ENCODE measurements at regions not wholly inside any gene's neighbourhood (a gene's known extent, or its start where the extent isn't known, plus 50 kb on each side); places are given as distances from the start of the nearest gene placed in this dataset.

- DNase-seq (ENCODE audit: low spot score), result no peak
- intact Hi-C loops (cut with DNase I), result no loop called here
Observed at GRCh38 chr12:71071536-71072097, 86.2 kb downstream of the TSPAN8 start.

GRCh38 chr12:71070416-71071128, 87.2 kb downstream of the TSPAN8 start:
- intact Hi-C loops (cut with DNase I), result no loop called here
- DNase-seq (ENCODE audit: low spot score), result no peak

GRCh38 chr12:71069311-71069710, 88.5 kb downstream of the TSPAN8 start:
- no peak for DNase-seq (ENCODE audit: low spot score)
- intact Hi-C loops (cut with DNase I), result no loop called here

GRCh38 chr12:71063087-71063486, 94.7 kb downstream of the TSPAN8 start:
- intact Hi-C loops (cut with DNase I), result no loop called here
- no peak for DNase-seq (ENCODE audit: low spot score)

GRCh38 chr12:71061451-71061850, 96.3 kb downstream of the TSPAN8 start:
- intact Hi-C loops (cut with DNase I), result no loop called here

GRCh38 chr12:71060426-71060825, 97.4 kb downstream of the TSPAN8 start:
- DNase-seq (ENCODE audit: low spot score), result no peak
- intact Hi-C loops (cut with DNase I), result no loop called here

More at GRCh38 chr12:71061451-71061850, 96.3 kb downstream of the TSPAN8 start:
- no peak for DNase-seq (ENCODE audit: low spot score)

GRCh38 chr12:71057330-71057729, 100.5 kb downstream of the TSPAN8 start:
- intact Hi-C loops (cut with DNase I), result no loop called here
- DNase-seq (ENCODE audit: low spot score), result no peak

- intact Hi-C loops (cut with DNase I), result no loop called here
- DNase-seq (ENCODE audit: low spot score), result no peak
Observed at GRCh38 chr12:71054551-71054950, 103.2 kb downstream of the TSPAN8 start.

- intact Hi-C loops (cut with DNase I), result no loop called here
- no peak for DNase-seq (ENCODE audit: low spot score)
Observed at GRCh38 chr12:71046215-71046614, 111.6 kb downstream of the TSPAN8 start.

GRCh38 chr12:71045781-71046180, 112.0 kb downstream of the TSPAN8 start:
- DNase-seq (ENCODE audit: low spot score), result no peak
- intact Hi-C loops (cut with DNase I), result no loop called here

- no peak for DNase-seq (ENCODE audit: low spot score)
- intact Hi-C loops (cut with DNase I), result no loop called here
Observed at GRCh38 chr12:71041476-71041875, 116.3 kb downstream of the TSPAN8 start.

- intact Hi-C loops (cut with DNase I), result no loop called here
- DNase-seq (ENCODE audit: low spot score), result no peak
Observed at GRCh38 chr12:71038960-71039359, 118.4 kb upstream of the PTPRR start.

- intact Hi-C loops (cut with DNase I), result no loop called here
- DNase-seq (ENCODE audit: low spot score), result no peak
Observed at GRCh38 chr12:71036526-71036925, 116.0 kb upstream of the PTPRR start.

GRCh38 chr12:71032933-71033332, 112.4 kb upstream of the PTPRR start:
- DNase-seq (ENCODE audit: low spot score), result no peak
- intact Hi-C loops (cut with DNase I), result no loop called here

GRCh38 chr12:71029302-71029701, 108.8 kb upstream of the PTPRR start:
- intact Hi-C loops (cut with DNase I), result no loop called here
- no peak for DNase-seq (ENCODE audit: low spot score)

GRCh38 chr12:71027856-71028255, 107.3 kb upstream of the PTPRR start:
- intact Hi-C loops (cut with DNase I), result no loop called here
- DNase-seq (ENCODE audit: low spot score), result no peak

GRCh38 chr12:71024827-71025226, 104.3 kb upstream of the PTPRR start:
- intact Hi-C loops (cut with DNase I), result no loop called here
- no peak for DNase-seq (ENCODE audit: low spot score)

- intact Hi-C loops (cut with DNase I), result no loop called here
- DNase-seq (ENCODE audit: low spot score), result no peak
Observed at GRCh38 chr12:71024281-71024680, 103.7 kb upstream of the PTPRR start.

GRCh38 chr12:71021491-71021890, 101.0 kb upstream of the PTPRR start:
- intact Hi-C loops (cut with DNase I), result no loop called here

GRCh38 chr12:71019282-71019831, 98.8 kb upstream of the PTPRR start:
- intact Hi-C loops (cut with DNase I), result no loop called here
- no peak for DNase-seq (ENCODE audit: low spot score)

More at GRCh38 chr12:71021491-71021890, 101.0 kb upstream of the PTPRR start:
- DNase-seq (ENCODE audit: low spot score), result no peak

- DNase-seq (ENCODE audit: low spot score), result no peak
- intact Hi-C loops (cut with DNase I), result no loop called here
Observed at GRCh38 chr12:71018682-71019081, 98.1 kb upstream of the PTPRR start.

Data from posterior vena cava (tissue), 2 donors.